ENCODE measurements at regions not wholly inside any gene's neighbourhood (a gene's known extent, or its start where the extent isn't known, plus 50 kb on each side); places are given as distances from the start of the nearest gene placed in this dataset.

DNA sequence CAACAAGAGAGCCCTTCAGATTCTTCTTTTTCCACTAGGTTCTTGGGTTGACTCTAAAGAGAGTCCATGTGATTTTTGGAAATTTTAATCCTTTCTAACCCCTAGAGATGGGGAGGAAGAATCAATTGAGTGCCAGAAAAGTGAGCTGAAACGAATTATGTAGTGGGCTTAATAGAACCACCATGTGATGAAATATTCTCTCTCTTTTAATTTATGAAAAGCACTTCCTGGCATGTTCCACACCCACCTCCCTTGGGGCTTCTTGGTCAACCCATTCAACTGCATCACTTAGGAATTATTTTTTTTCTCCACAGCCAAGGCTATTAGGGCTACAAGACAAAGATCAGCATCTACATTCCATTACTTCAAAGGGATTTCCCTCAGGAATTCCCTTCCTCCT, 79.6 kb downstream of the ZC3H11B start:
- Histone ChIP-seq H3K9me3 (no peaks in the 10 kb centered on the region), H3K27me3 (no peaks in the 10 kb centered on the region), H3K27ac (no peak overlapping the region), H3K4me3 (no peak overlapping the region), H3K36me3 (no peaks in the 10 kb centered on the region), H3K4me1 (no peaks in the 10 kb centered on the region)
- intact Hi-C loops (cut with DNase I): no loop called here
- ATAC-seq (no peak), DNase-seq (no peak)
- TF ChIP-seq, protein P1, sequence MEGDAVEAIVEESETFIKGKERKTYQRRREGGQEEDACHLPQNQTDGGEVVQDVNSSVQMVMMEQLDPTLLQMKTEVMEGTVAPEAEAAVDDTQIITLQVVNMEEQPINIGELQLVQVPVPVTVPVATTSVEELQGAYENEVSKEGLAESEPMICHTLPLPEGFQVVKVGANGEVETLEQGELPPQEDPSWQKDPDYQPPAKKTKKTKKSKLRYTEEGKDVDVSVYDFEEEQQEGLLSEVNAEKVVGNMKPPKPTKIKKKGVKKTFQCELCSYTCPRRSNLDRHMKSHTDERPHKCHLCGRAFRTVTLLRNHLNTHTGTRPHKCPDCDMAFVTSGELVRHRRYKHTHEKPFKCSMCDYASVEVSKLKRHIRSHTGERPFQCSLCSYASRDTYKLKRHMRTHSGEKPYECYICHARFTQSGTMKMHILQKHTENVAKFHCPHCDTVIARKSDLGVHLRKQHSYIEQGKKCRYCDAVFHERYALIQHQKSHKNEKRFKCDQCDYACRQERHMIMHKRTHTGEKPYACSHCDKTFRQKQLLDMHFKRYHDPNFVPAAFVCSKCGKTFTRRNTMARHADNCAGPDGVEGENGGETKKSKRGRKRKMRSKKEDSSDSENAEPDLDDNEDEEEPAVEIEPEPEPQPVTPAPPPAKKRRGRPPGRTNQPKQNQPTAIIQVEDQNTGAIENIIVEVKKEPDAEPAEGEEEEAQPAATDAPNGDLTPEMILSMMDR (IDR thresholded peaks at IDR 0.05): no peak

DNA sequence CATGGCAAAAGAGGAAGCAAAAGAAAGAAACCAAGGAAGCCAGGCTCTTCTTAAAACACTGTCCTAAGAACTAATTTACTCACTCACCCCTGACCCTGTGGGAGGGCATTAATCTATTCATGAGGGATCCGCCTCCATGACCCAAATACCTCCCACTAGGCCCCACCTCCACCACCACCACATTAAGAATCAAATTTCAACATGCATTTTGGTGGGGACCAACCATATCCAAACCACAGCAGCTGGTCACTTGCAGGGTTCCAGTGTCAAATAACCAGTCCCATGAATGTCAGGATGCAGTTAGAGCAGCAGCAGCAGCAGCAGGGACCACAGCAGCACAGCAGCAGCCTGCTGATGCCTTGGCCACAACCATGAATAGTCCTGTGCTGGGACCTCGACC, 83.8 kb downstream of the ZC3H11B start:
- H3K4me1 ChIP-seq: no peaks in the 10 kb centered on the region
- intact Hi-C loops (cut with DNase I): no loop called here
- H3K4me3 ChIP-seq: no peak overlapping the region
- no peak for DNase-seq
- no peaks in the 10 kb centered on the region for H3K9me3 ChIP-seq
- ATAC-seq: peak; percentile 36
- TF ChIP-seq, protein P1 (IDR thresholded peaks at IDR 0.05): no peak
- no peaks in the 10 kb centered on the region for H3K36me3 ChIP-seq
- H3K27me3 ChIP-seq: no peaks in the 10 kb centered on the region
- H3K27ac ChIP-seq: no peak overlapping the region

DNA sequence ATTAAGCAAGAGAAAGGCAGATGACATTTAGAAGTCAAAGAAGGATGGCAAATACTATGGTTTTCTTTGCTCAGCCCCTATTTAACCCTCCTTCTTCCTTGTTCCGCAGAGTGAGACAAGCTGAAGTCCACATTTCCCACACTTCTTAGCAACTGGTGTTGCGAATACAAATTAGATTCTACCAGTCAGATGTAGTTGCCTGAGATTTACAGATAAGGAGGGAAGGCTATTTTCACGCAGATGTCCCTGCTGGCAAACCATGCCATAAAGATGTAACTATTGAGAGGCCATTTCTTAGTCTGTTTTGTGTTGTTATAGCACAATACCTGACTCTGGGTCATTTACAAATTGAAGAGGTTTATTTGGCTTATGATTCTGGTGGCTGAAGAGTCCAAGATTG, 84.3 kb downstream of the ZC3H11B start:
- TF ChIP-seq, protein P1 (IDR thresholded peaks at IDR 0.05): no peak
- intact Hi-C loops (cut with DNase I): no loop called here
- Histone ChIP-seq H3K36me3 (no peaks in the 10 kb centered on the region), H3K27me3 (no peaks in the 10 kb centered on the region), H3K4me1 (no peaks in the 10 kb centered on the region), H3K9me3 (no peaks in the 10 kb centered on the region), H3K27ac (no peak overlapping the region), H3K4me3 (no peak overlapping the region)
- no peak for ATAC-seq
- DNase-seq: no peak

DNA sequence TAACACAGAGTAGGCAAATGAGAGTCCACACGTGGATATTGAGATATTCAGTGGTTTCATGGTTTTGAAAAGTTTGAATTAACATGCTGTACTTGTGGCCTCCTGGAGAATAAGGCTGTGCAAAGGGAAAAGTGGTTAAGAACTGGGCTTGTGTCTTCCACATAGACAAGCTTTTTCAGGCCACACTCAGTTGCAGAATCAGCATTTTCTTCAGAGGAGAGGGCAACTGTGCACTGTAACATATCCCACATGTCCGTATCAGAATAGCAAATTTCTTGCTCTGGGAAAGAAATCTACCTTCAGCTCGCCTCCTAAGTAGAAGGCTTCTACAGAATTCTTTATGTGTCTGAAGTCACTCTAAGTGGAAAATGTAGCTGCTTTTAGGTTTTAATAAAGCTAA, 84.9 kb downstream of the ZC3H11B start:
- Histone ChIP-seq H3K27ac (no peak overlapping the region), H3K9me3 (no peaks in the 10 kb centered on the region), H3K4me3 (no peak overlapping the region), H3K36me3 (no peaks in the 10 kb centered on the region), H3K4me1 (no peaks in the 10 kb centered on the region), H3K27me3 (no peaks in the 10 kb centered on the region)
- TF ChIP-seq, protein P1 (IDR thresholded peaks at IDR 0.05): no peak
- DNase-seq (no peak), ATAC-seq (no peak)
- intact Hi-C loops (cut with DNase I): no loop called here

DNA sequence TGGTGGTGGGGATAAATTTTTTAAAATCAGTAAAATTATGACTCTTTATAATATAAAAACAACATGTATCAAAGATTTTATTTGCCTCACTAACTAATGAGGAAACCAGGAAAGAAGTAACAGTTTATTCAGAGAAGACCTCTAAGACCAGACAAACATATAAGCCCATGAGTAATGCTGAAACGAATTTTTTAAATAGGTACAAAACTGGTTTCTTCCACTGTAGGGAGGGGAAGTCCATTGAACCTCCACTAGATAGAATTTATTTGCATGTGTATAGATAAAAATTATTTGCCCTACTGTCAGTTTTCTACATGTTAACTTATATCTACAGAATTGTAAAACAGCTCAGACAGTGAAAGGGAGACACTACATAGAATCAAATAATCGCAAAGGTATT, 86.8 kb downstream of the ZC3H11B start:
- no peaks in the 10 kb centered on the region for H3K9me3 ChIP-seq
- H3K4me3 ChIP-seq: no peak overlapping the region
- H3K27me3 ChIP-seq: no peaks in the 10 kb centered on the region
- no peak overlapping the region for H3K27ac ChIP-seq
- DNase-seq (no peak), ATAC-seq (no peak)
- TF ChIP-seq, protein P1 (IDR thresholded peaks at IDR 0.05): no peak
- intact Hi-C loops (cut with DNase I): no loop called here
- no peaks in the 10 kb centered on the region for H3K4me1 ChIP-seq
- no peaks in the 10 kb centered on the region for H3K36me3 ChIP-seq

DNA sequence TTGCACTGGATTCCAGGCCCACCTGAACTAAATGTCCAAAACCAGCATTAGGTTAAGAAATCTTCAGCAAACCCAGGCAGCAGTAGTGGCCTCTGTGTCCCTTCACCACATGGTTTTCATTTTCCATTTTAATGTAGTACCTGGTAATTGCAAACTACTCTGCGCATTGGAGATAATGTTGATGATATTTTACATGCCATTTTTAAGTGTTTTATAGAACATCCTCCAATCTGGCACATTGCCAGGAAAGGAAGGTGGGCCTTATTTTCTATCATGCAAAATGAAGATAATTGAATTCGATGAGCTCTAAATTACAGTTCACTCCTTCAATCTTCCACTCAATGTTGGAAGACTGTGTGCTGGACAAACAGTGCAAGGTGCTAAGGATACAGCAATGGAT, 89.5 kb downstream of the ZC3H11B start:
- Histone ChIP-seq H3K9me3 (no peaks in the 10 kb centered on the region), H3K27ac (no peak overlapping the region), H3K27me3 (no peaks in the 10 kb centered on the region), H3K36me3 (no peaks in the 10 kb centered on the region), H3K4me1 (no peaks in the 10 kb centered on the region), H3K4me3 (no peak overlapping the region)
- intact Hi-C loops (cut with DNase I): no loop called here
- DNase-seq: no peak
- TF ChIP-seq, protein P1 (IDR thresholded peaks at IDR 0.05): no peak
- ATAC-seq: no peak

All from upper lobe of right lung (tissue), 1 donor.